ENCODE measurements at regions not wholly inside any gene's neighbourhood (a gene's known extent, or its start where the extent isn't known, plus 50 kb on each side); places are given as distances from the start of the nearest gene placed in this dataset.

- H4K20me1 ChIP-seq (ENCODE audit: insufficient read depth): no peaks in the 10 kb centered on the region
- no peak for DNase-seq (ENCODE audit: low read depth, low spot score)
- no peaks in the 10 kb centered on the region for H3K36me3 ChIP-seq (ENCODE audit: control insufficient read depth in 1 of 2, insufficient read depth in 2 of 2, low read length in 2 of 2)
- no peak overlapping the region for H2AFZ ChIP-seq (ENCODE audit: low read depth, low read length, poor library complexity, severe bottlenecking)
- no TSS peak for BruUV-seq (replicated peaks)
- no peaks in the 10 kb centered on the region for H3K4me1 ChIP-seq (ENCODE audit: control insufficient read depth in 1 of 2, insufficient read depth in 2 of 2, low read length in 2 of 2)
- ChIA-PET CTCF (no interaction called here), POLR2A (interaction anchor here (0.7 kb wide), 1 partner anchor 15 kb away, joined by 3 read pairs; no protein-coding TSS in a partner anchor), RAD21 (ENCODE audit: low non-redundant PET in 1 of 2, low total read pairs in 2 of 2, uncharacterized antibody in 2 of 2, unreplicated experiment in 2 of 2) (no interaction called here)
- intact Hi-C loops (cut with micrococcal nuclease): no loop called here
- no peak overlapping the region for H3K27ac ChIP-seq (ENCODE audit: low read depth, low read length)
- H3K4me3 ChIP-seq (replicated peaks in 1 of 2; ENCODE audit: low read depth in 1 of 2, low read length in 2 of 2): no peak overlapping the region
- H3K79me2 ChIP-seq (ENCODE audit: insufficient read depth, low read length): no peaks in the 10 kb centered on the region
- no peaks in the 10 kb centered on the region for H3K9me2 ChIP-seq (ENCODE audit: insufficient read depth)
- no peaks in the 10 kb centered on the region for H3K9me3 ChIP-seq (ENCODE audit: control insufficient read depth in 1 of 2, insufficient read depth in 1 of 2, low read depth in 1 of 2, low read length in 2 of 2)
- H3K4me2 ChIP-seq (ENCODE audit: low read length): no peak overlapping the region
- H3K27me3 ChIP-seq (ENCODE audit: insufficient read depth, low read length): no peaks in the 10 kb centered on the region
- ATAC-seq: no peak
- no peak overlapping the region for H3K9ac ChIP-seq (ENCODE audit: low read length)
- no peak for TF ChIP-seq CEBPB (IDR thresholded peaks at IDR 0.05; ENCODE audit: low read depth)
- TF ChIP-seq REST (IDR thresholded peaks at IDR 0.05; ENCODE audit: low read depth): no peak
- TF ChIP-seq FOSL1 (IDR thresholded peaks at IDR 0.05; ENCODE audit: low read depth): no peak
- TF ChIP-seq CBX3 (IDR thresholded peaks at IDR 0.05; ENCODE audit: low read depth): no peak
- no peak for TF ChIP-seq JUND (IDR thresholded peaks at IDR 0.05)
- no peak for TF ChIP-seq ELF1 (IDR thresholded peaks at IDR 0.05; ENCODE audit: borderline replicate concordance, low read depth)
- no peak for TF ChIP-seq SP1 (IDR thresholded peaks at IDR 0.05; ENCODE audit: low read depth)
- no peak for TF ChIP-seq POLR2AphosphoS5 (IDR thresholded peaks at IDR 0.05; ENCODE audit: low read depth, low read length)
- no peak for TF ChIP-seq POLR2A (IDR thresholded peaks at IDR 0.05; ENCODE audit: borderline replicate concordance, extremely low read depth, insufficient read depth, insufficient read length)
- no peak for TF ChIP-seq EZH2 (IDR thresholded peaks at IDR 0.05)
- TF ChIP-seq, protein P1, sequence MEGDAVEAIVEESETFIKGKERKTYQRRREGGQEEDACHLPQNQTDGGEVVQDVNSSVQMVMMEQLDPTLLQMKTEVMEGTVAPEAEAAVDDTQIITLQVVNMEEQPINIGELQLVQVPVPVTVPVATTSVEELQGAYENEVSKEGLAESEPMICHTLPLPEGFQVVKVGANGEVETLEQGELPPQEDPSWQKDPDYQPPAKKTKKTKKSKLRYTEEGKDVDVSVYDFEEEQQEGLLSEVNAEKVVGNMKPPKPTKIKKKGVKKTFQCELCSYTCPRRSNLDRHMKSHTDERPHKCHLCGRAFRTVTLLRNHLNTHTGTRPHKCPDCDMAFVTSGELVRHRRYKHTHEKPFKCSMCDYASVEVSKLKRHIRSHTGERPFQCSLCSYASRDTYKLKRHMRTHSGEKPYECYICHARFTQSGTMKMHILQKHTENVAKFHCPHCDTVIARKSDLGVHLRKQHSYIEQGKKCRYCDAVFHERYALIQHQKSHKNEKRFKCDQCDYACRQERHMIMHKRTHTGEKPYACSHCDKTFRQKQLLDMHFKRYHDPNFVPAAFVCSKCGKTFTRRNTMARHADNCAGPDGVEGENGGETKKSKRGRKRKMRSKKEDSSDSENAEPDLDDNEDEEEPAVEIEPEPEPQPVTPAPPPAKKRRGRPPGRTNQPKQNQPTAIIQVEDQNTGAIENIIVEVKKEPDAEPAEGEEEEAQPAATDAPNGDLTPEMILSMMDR (IDR thresholded peaks at IDR 0.05 in 2 of 3, conservative IDR thresholded peaks at IDR 0.05 in 1 of 3; ENCODE audit: borderline replicate concordance in 1 of 3, insufficient read depth in 1 of 3, low read depth in 2 of 3, low read length in 2 of 3): no peak
- TF ChIP-seq EZH2phosphoT487 (IDR thresholded peaks at IDR 0.05; ENCODE audit: borderline replicate concordance): no peak
- TF ChIP-seq SRF (IDR thresholded peaks at IDR 0.05; ENCODE audit: low read depth): no peak
- TF ChIP-seq ZNF274 (IDR thresholded peaks at IDR 0.05; ENCODE audit: low read depth, low read length): no peak
- TF ChIP-seq RAD21 (IDR thresholded peaks at IDR 0.05; ENCODE audit: low read depth): no peak
- TF ChIP-seq, protein P2, sequence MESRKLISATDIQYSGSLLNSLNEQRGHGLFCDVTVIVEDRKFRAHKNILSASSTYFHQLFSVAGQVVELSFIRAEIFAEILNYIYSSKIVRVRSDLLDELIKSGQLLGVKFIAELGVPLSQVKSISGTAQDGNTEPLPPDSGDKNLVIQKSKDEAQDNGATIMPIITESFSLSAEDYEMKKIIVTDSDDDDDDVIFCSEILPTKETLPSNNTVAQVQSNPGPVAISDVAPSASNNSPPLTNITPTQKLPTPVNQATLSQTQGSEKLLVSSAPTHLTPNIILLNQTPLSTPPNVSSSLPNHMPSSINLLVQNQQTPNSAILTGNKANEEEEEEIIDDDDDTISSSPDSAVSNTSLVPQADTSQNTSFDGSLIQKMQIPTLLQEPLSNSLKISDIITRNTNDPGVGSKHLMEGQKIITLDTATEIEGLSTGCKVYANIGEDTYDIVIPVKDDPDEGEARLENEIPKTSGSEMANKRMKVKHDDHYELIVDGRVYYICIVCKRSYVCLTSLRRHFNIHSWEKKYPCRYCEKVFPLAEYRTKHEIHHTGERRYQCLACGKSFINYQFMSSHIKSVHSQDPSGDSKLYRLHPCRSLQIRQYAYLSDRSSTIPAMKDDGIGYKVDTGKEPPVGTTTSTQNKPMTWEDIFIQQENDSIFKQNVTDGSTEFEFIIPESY (IDR thresholded peaks at IDR 0.05; ENCODE audit: extremely low read depth, insufficient replicate concordance, low read length): no peak
These were observed 134.1 kb downstream of the GLUL start for GRCh38 chr1:182257369-182258063.

Data from HCT116 (cell line).